Epithelial cell of prostate (primary cell): ENCODE measurements at regions not wholly inside any gene's neighbourhood (a gene's known extent, or its start where the extent isn't known, plus 50 kb on each side); places are given as distances from the start of the nearest gene placed in this dataset.

Experiments used
- DNase-seq: peaks from one replicate; pipeline ENCODE4 v3.0.0-alpha.2; 2011; ENCODE audit warnings: low read depth, low spot score
- H3K27ac ChIP-seq: fragments of 450-650 bp; 2 replicates; pipeline ENCODE4 v1.5.1; 2017; ENCODE audit warnings: mild to moderate bottlenecking

GRCh38 chr15:61798631-61799030 lies 261.6 kb downstream of the VPS13C start:
- no peak overlapping the region for H3K27ac ChIP-seq
- no peak for DNase-seq

GRCh38 chr15:61796056-61796455 lies 264.2 kb downstream of the VPS13C start:
- no peak for DNase-seq
- H3K27ac ChIP-seq = no peak overlapping the region

GRCh38 chr15:61794881-61795280 lies 265.4 kb downstream of the VPS13C start:
- no peak for DNase-seq
- H3K27ac ChIP-seq = no peak overlapping the region

GRCh38 chr15:61794276-61794675 lies 266.0 kb downstream of the VPS13C start:
- H3K27ac ChIP-seq = no peak overlapping the region
- DNase-seq = no peak

GRCh38 chr15:61784734-61785133 lies 275.5 kb downstream of the VPS13C start:
- no peak for DNase-seq
- no peak overlapping the region for H3K27ac ChIP-seq

GRCh38 chr15:61780278-61780980 lies 279.8 kb downstream of the VPS13C start:
- H3K27ac ChIP-seq = no peak overlapping the region
- no peak for DNase-seq

- H3K27ac ChIP-seq = no peak overlapping the region
- no peak for DNase-seq
Observed at GRCh38 chr15:61777689-61778088, 282.6 kb downstream of the VPS13C start.

GRCh38 chr15:61769557-61769956 lies 290.7 kb downstream of the VPS13C start:
- DNase-seq = no peak
- no peak overlapping the region for H3K27ac ChIP-seq

- no peak overlapping the region for H3K27ac ChIP-seq
- DNase-seq = no peak
Observed at GRCh38 chr15:61768131-61768530, 292.1 kb downstream of the VPS13C start.

- no peak overlapping the region for H3K27ac ChIP-seq
- DNase-seq = no peak
Observed at GRCh38 chr15:61764981-61765380, 295.3 kb downstream of the VPS13C start.

- DNase-seq = no peak
- H3K27ac ChIP-seq = no peak overlapping the region
Observed at GRCh38 chr15:61764141-61764540, 296.1 kb downstream of the VPS13C start.

GRCh38 chr15:61762676-61763075 lies 297.6 kb downstream of the VPS13C start:
- DNase-seq = no peak

GRCh38 chr15:61759639-61760038 lies 300.6 kb downstream of the VPS13C start:
- H3K27ac ChIP-seq = no peak overlapping the region
- no peak for DNase-seq

More at GRCh38 chr15:61762676-61763075, 297.6 kb downstream of the VPS13C start:
- no peak overlapping the region for H3K27ac ChIP-seq

- no peak for DNase-seq
- no peak overlapping the region for H3K27ac ChIP-seq
Observed at GRCh38 chr15:61756071-61756820, 304.0 kb downstream of the VPS13C start.

- DNase-seq = no peak
- H3K27ac ChIP-seq = no peak overlapping the region
Observed at GRCh38 chr15:61755467-61755866, 304.8 kb downstream of the VPS13C start.

GRCh38 chr15:61753018-61753710 lies 307.1 kb downstream of the VPS13C start:
- DNase-seq = no peak
- H3K27ac ChIP-seq = no peak overlapping the region

- DNase-seq = no peak
- H3K27ac ChIP-seq = no peak overlapping the region
Observed at GRCh38 chr15:61752001-61752400, 308.2 kb downstream of the VPS13C start.

- DNase-seq = peak; percentile 44
- peak overlapping the region; percentile 84 for H3K27ac ChIP-seq
Observed at GRCh38 chr15:61750271-61751084, 309.8 kb downstream of the VPS13C start.

- H3K27ac ChIP-seq = peak overlapping the region; percentile 84
- peak; percentile 89 for DNase-seq
Observed at GRCh38 chr15:61749169-61749568, 311.1 kb downstream of the VPS13C start.

- H3K27ac ChIP-seq = peak overlapping the region; percentile 84
- peak; percentile 71 for DNase-seq
Observed at GRCh38 chr15:61748529-61748928, 311.7 kb downstream of the VPS13C start.
